Stimulated activated CD4-positive, alpha-beta T cell treated with anti-CD3 and anti-CD28 coated beads, TNF-alpha, amount 100 ng/mL, for 4 hours (primary cell): ENCODE measurements at regions not wholly inside any gene's neighbourhood (a gene's known extent, or its start where the extent isn't known, plus 50 kb on each side); places are given as distances from the start of the nearest gene placed in this dataset.

ENCODE experiments used
- DNase-seq, 3 experiments: peaks; one replicate each; pipeline ENCODE4 v3.0.0-alpha.2; 2020; ENCODE audit warnings: low read depth in 3 of 3

- no peak for DNase-seq
Measured at GRCh38 chr20:60424267-60424902, 466.2 kb downstream of the CDH26 start.

- no peak for DNase-seq
Measured at GRCh38 chr20:60427516-60427915, 469.3 kb downstream of the CDH26 start.

GRCh38 chr20:60428651-60429050 is 470.4 kb downstream of the CDH26 start:
- no peak for DNase-seq

- DNase-seq: no peak
Measured at GRCh38 chr20:60430516-60431001, 472.3 kb downstream of the CDH26 start.

GRCh38 chr20:60431349-60431748 is 473.1 kb downstream of the CDH26 start:
- DNase-seq: no peak

- DNase-seq: no peak
Measured at GRCh38 chr20:60437418-60437817, 479.2 kb downstream of the CDH26 start.

- no peak for DNase-seq
Measured at GRCh38 chr20:60446267-60447111, 488.3 kb downstream of the CDH26 start.

GRCh38 chr20:60447703-60448102 is 489.5 kb downstream of the CDH26 start:
- DNase-seq: no peak

- no peak for DNase-seq
Measured at GRCh38 chr20:60453388-60454246, 495.4 kb downstream of the CDH26 start.

- no peak for DNase-seq
Measured at GRCh38 chr20:60454491-60454890, 496.3 kb downstream of the CDH26 start.

- DNase-seq: no peak
Measured at GRCh38 chr20:60455272-60455671, 497.0 kb downstream of the CDH26 start.

GRCh38 chr20:60459212-60459611 is 501.0 kb downstream of the CDH26 start:
- no peak for DNase-seq

GRCh38 chr20:60461993-60462392 is 503.8 kb downstream of the CDH26 start:
- DNase-seq: no peak

GRCh38 chr20:60463798-60464197 is 505.6 kb downstream of the CDH26 start:
- DNase-seq: no peak

- no peak for DNase-seq
Measured at GRCh38 chr20:60465439-60465838, 507.2 kb downstream of the CDH26 start.

- no peak for DNase-seq
Measured at GRCh38 chr20:60465993-60466686, 507.9 kb downstream of the CDH26 start.

- DNase-seq: no peak
Measured at GRCh38 chr20:60466687-60467022, 508.4 kb downstream of the CDH26 start.

GRCh38 chr20:60467078-60467477 is 508.9 kb downstream of the CDH26 start:
- no peak for DNase-seq

- DNase-seq: no peak
Measured at GRCh38 chr20:60467771-60468170, 509.5 kb downstream of the CDH26 start.

- no peak for DNase-seq
Measured at GRCh38 chr20:60469829-60470228, 511.6 kb downstream of the CDH26 start.

GRCh38 chr20:60470366-60470765 is 512.1 kb downstream of the CDH26 start:
- DNase-seq: no peak

GRCh38 chr20:60473211-60473610 is 515.0 kb downstream of the CDH26 start:
- no peak for DNase-seq
